ENCODE measurements at regions not wholly inside any gene's neighbourhood (a gene's known extent, or its start where the extent isn't known, plus 50 kb on each side); places are given as distances from the start of the nearest gene placed in this dataset.

DNA sequence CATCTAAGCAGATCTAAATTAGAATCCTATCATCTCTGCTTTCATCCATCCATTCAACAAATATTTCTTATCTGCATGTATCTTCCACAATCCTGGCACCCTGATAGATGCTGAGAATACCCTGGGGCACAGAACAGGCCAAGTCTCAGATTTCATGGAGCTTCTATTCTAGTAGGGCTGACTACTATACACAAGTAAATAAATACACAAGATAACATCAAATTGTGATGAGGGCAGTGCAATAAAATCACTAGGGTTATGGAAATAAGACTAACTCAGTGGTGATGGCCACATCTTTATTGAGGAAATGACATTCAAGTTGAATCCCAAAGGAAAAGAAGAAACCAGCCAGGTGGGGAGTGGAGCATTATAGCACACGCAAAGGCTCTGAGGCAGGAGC lies 138.4 kb upstream of the GLRA1 start:
- no peak overlapping the region for H3K4me3 ChIP-seq (ENCODE audit: low read depth, low read length)
- CTCF ChIA-PET: interaction anchor here (1.6 kb wide), 1 partner anchor 79 kb away, joined by 3 read pairs; no protein-coding TSS in a partner anchor
- no peak for DNase-seq (ENCODE audit: low read depth, low spot score)
- POLR2A ChIA-PET: no interaction called here
- TF ChIP-seq, protein P1, sequence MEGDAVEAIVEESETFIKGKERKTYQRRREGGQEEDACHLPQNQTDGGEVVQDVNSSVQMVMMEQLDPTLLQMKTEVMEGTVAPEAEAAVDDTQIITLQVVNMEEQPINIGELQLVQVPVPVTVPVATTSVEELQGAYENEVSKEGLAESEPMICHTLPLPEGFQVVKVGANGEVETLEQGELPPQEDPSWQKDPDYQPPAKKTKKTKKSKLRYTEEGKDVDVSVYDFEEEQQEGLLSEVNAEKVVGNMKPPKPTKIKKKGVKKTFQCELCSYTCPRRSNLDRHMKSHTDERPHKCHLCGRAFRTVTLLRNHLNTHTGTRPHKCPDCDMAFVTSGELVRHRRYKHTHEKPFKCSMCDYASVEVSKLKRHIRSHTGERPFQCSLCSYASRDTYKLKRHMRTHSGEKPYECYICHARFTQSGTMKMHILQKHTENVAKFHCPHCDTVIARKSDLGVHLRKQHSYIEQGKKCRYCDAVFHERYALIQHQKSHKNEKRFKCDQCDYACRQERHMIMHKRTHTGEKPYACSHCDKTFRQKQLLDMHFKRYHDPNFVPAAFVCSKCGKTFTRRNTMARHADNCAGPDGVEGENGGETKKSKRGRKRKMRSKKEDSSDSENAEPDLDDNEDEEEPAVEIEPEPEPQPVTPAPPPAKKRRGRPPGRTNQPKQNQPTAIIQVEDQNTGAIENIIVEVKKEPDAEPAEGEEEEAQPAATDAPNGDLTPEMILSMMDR (IDR thresholded peaks at IDR 0.05; ENCODE audit: insufficient read depth, low read length, missing control alignments): no peak

DNA sequence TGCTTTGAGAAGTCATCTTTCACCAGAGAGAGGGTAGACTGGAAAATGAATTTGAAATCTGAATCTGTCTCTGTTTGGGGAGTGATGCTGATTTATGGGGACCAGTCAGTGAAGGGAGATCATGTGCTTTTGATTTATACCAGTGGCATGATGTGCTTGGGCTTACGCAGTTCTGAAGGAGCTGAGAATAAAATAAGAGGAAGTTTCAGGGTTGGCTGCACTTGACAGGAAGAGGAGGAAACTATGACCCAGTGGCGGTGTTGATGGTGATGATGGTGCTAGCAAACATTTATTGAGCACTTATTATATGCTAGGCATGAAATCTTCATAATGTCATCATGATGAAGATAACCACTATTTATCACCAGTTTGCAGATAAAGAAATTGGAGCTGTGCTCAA lies 136.4 kb upstream of the GLRA1 start:
- TF ChIP-seq, protein P1 (IDR thresholded peaks at IDR 0.05; ENCODE audit: insufficient read depth, low read length, missing control alignments): no peak
- CTCF ChIA-PET: no interaction called here
- POLR2A ChIA-PET: no interaction called here
- DNase-seq (ENCODE audit: low read depth, low spot score): no peak
- H3K4me3 ChIP-seq (ENCODE audit: low read depth, low read length): no peak overlapping the region

DNA sequence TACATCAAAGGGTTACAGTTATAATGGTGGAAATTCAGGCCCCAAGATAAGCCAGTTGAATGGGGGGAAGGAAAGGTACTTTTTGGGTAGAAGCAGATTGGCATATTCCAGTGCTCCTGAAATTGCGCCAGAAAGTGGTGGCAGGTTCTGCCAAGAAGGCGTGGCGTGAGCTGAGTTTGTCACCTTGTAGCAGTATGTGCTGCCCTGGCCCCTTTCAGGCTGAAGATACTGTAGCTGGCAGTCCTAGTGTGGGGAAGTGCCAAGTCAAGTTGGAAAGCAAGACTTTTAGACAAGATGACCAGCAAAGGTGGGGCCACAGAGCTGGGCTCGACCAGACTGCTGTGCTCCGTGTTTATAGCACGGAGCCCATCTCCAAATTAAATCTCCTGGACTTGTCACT lies 133.6 kb upstream of the GLRA1 start:
- CTCF ChIA-PET: no interaction called here
- no peak for DNase-seq (ENCODE audit: low read depth, low spot score)
- TF ChIP-seq, protein P1 (IDR thresholded peaks at IDR 0.05; ENCODE audit: insufficient read depth, low read length, missing control alignments): no peak
- POLR2A ChIA-PET: no interaction called here
- no peak overlapping the region for H3K4me3 ChIP-seq (ENCODE audit: low read depth, low read length)

DNA sequence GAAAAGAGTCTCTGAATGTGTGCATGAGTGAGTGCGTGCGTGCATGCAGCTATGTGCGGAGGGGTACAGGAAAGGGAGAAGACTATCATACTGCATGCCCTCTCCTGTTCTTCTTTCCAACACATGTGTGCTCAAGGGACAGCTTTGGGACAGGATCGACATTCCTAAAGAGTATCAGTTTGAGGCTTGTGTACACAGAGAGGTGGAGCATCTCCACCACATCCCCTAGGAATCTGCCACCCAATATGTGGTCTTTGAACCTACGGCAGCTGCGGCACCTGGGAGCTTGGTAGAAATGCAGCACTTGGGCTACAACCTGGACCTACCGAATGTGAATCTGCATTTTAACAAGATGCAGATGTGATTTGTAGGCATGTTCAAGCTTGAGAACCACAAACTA lies 132.3 kb upstream of the GLRA1 start:
- ChIA-PET CTCF (no interaction called here), POLR2A (no interaction called here)
- DNase-seq (ENCODE audit: low read depth, low spot score): no peak
- H3K4me3 ChIP-seq (ENCODE audit: low read depth, low read length): no peak overlapping the region
- TF ChIP-seq, protein P1 (IDR thresholded peaks at IDR 0.05; ENCODE audit: insufficient read depth, low read length, missing control alignments): no peak

DNA sequence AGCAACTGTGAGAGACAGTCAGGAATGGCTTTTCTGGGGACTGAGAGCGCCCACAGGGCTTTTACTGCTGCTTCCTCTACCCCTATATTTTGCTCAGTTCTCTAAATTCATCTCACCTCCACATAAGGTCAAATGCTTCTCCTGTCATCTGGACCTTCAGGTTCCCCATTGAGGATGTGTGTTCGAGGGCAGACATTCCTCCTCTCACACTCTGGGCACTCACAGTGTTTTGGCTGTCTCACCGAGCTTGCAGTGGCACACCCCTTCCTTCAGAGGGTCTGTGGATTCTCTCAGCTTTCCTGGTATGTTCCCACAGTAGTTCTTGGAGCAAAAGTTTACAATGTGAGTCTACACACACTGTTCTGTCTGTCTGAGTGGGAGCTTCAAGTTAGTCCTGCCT lies 127.8 kb upstream of the GLRA1 start:
- no peak for DNase-seq (ENCODE audit: low read depth, low spot score)
- H3K4me3 ChIP-seq (ENCODE audit: low read depth, low read length): no peak overlapping the region
- POLR2A ChIA-PET: no interaction called here
- TF ChIP-seq, protein P1 (IDR thresholded peaks at IDR 0.05; ENCODE audit: insufficient read depth, low read length, missing control alignments): no peak
- CTCF ChIA-PET: no interaction called here

DNA sequence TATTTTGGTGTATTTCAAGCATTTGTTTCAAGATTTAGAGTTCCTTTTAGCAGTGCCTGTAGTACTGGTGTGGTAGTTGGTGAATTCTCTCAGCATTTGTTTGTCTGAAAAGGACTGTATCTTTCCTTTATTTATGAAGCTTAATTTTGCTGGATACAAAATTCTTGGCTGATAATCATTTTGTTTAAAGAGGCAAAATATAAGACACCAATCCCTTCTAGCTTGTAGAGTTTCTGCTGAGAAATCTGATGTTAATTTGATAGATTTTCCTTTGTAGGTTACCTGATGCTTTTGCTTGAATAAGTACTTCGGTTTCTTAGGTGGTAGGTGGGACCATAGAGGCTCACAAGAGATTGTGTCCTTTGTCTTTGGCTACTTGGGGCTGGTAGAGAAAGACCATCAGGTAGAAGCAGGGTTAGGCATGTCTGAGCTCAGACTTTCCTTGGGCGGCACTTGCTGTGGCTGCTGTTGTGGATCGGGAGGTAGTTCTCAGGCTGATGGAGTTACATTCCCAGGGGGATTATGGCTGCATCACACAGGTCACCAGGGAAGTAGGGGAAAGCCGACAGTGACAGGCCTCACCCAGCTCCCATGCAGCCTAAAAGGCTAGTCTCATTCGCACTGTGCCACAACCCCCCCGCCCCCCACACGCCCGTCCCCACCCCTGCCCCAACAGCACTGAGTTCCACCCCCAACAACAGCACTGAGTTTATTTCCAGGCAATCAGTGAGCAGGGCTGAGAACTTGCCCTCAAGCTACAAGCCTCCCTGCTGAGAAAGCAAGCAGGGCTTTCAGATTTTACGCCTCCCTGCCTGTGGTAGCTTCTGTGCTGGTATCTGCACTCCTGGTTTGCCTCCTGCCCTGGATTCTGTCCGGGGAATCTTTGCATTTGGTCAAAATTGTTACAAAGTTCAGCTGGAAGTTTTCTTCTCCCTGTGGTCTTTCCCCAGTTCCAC lies 127.1 kb upstream of the GLRA1 start:
- H3K4me3 ChIP-seq (ENCODE audit: low read depth, low read length): no peak overlapping the region
- CTCF ChIA-PET: no interaction called here
- TF ChIP-seq, protein P1 (IDR thresholded peaks at IDR 0.05; ENCODE audit: insufficient read depth, low read length, missing control alignments): no peak
- POLR2A ChIA-PET: no interaction called here
- DNase-seq (ENCODE audit: low read depth, low spot score): no peak
